Lung microvascular endothelial cell (primary cell): ENCODE measurements at regions not wholly inside any gene's neighbourhood (a gene's known extent, or its start where the extent isn't known, plus 50 kb on each side); places are given as distances from the start of the nearest gene placed in this dataset.
"Not testable (repeated sequence)": the region's sequence is repeated elsewhere in the genome, so short reads cannot be mapped to it uniquely, and the experiment has no call there.

Experiments used
- DNase-seq, 2 donors: peaks; one replicate each; pipeline versions ENCODE4 v3.0.0 to v3.0.0-alpha.2; 2010; ENCODE audit warnings: low read depth in 2 of 2

- DNase-seq, result no peak
Measured at GRCh38 chr6:167470101-167470835, 145.4 kb downstream of the TTLL2 start.

- DNase-seq, result no peak
Measured at GRCh38 chr6:167470836-167471547, 146.1 kb downstream of the TTLL2 start.

GRCh38 chr6:167471548-167471930, 146.7 kb downstream of the TTLL2 start:
- no peak for DNase-seq

GRCh38 chr6:167472148-167472547, 147.3 kb downstream of the TTLL2 start:
- DNase-seq, result no peak

GRCh38 chr6:167472880-167473279, 148.0 kb downstream of the TTLL2 start:
- DNase-seq, result no peak

- no peak for DNase-seq
Measured at GRCh38 chr6:167474171-167474570, 149.3 kb downstream of the TTLL2 start.

GRCh38 chr6:167474725-167475124, 149.8 kb downstream of the TTLL2 start:
- no peak for DNase-seq

- DNase-seq, result no peak
Measured at GRCh38 chr6:167475947-167476346, 151.1 kb downstream of the TTLL2 start.

GRCh38 chr6:167476844-167477595, 152.1 kb downstream of the TTLL2 start:
- DNase-seq, result no peak

- no peak for DNase-seq
Measured at GRCh38 chr6:167477688-167478087, 152.8 kb downstream of the TTLL2 start.

GRCh38 chr6:167479301-167479700, 154.4 kb downstream of the TTLL2 start:
- no peak for DNase-seq

GRCh38 chr6:167479901-167480648, 155.2 kb downstream of the TTLL2 start:
- DNase-seq, result peak in 1 of 2 donors; percentile 88

- no peak for DNase-seq
Measured at GRCh38 chr6:167481307-167481926, 156.5 kb downstream of the TTLL2 start.

- not testable (repeated sequence) for DNase-seq
Measured at GRCh38 chr6:167482801-167483200, 157.9 kb downstream of the TTLL2 start.

- DNase-seq, result peak; percentile 61 to 78
Measured at GRCh38 chr6:167485186-167485978, 160.5 kb downstream of the TTLL2 start.

- no peak for DNase-seq
Measured at GRCh38 chr6:167487749-167488664, 163.1 kb downstream of the TTLL2 start.

GRCh38 chr6:167491438-167492099, 166.7 kb downstream of the TTLL2 start:
- no peak for DNase-seq

GRCh38 chr6:167492100-167492449, 167.2 kb downstream of the TTLL2 start:
- no peak for DNase-seq

- no peak for DNase-seq
Measured at GRCh38 chr6:167493310-167493709, 168.4 kb downstream of the TTLL2 start.
